Lung (tissue), 11 donors: ENCODE measurements at regions not wholly inside any gene's neighbourhood (a gene's known extent, or its start where the extent isn't known, plus 50 kb on each side); places are given as distances from the start of the nearest gene placed in this dataset.

Experiments used
- ATAC-seq: fragments of 200-7000 bp; cut with Tn5 transposase; one replicate; pipeline ENCODE4 v1.9.1; 2020; ENCODE audit warnings: moderate number of reproducible peaks; ENCODE audit not compliant: insufficient read depth, low FRiP score
- DNase-seq, 3 donors: peaks; one replicate each; pipeline ENCODE4 v3.0.0-alpha.2; 2013 to 2017
- H3K27ac ChIP-seq, 2 donors: one replicate each; pipeline ENCODE4 v1.5.1; 2013; ENCODE audit warnings: mild to moderate bottlenecking in 2 of 2, moderate library complexity in 2 of 2, control low read depth in 1 of 2, inconsistent platforms in 1 of 2, low read depth in 1 of 2, low read length in 1 of 2
- H3K27me3 ChIP-seq, 3 donors: one replicate each; pipeline ENCODE4 v1.5.1; 2013; ENCODE audit warnings: low read length in 2 of 3; ENCODE audit not compliant: control insufficient read depth in 3 of 3, insufficient read depth in 3 of 3
- H3K36me3 ChIP-seq, 4 donors: one replicate each; pipeline ENCODE4 v1.5.1; 2013; ENCODE audit warnings: low read length in 4 of 4, mild to moderate bottlenecking in 1 of 4, moderate library complexity in 1 of 4; ENCODE audit not compliant: control insufficient read depth in 4 of 4, insufficient read depth in 4 of 4
- H3K4me1 ChIP-seq, 5 donors: one replicate each; pipeline ENCODE4 v1.5.1; 2013; ENCODE audit warnings: low read length in 5 of 5, mild to moderate bottlenecking in 2 of 5, moderate library complexity in 1 of 5; ENCODE audit not compliant: control insufficient read depth in 5 of 5, insufficient read depth in 5 of 5
- H3K4me3 ChIP-seq: one replicate; pipeline ENCODE4 v1.5.1; 2013; ENCODE audit warnings: mild to moderate bottlenecking, control low read depth, moderate library complexity
- H3K9ac ChIP-seq, 2 donors: one replicate each; pipeline ENCODE4 v1.5.1; 2013; ENCODE audit warnings: low read length in 2 of 2, control low read depth in 1 of 2; ENCODE audit not compliant: insufficient read depth in 1 of 2
- H3K9me3 ChIP-seq, 4 donors: one replicate each; pipeline ENCODE4 v1.5.1; 2013; ENCODE audit warnings: low read length in 3 of 4, mild to moderate bottlenecking in 1 of 4, moderate library complexity in 1 of 4; ENCODE audit not compliant: control insufficient read depth in 4 of 4, insufficient read depth in 3 of 4
- CTCF ChIP-seq: IDR thresholded peaks from 2 replicates; pipeline ENCODE4 v1.5.1; 2012; ENCODE audit warnings: mild to moderate bottlenecking; ENCODE audit errors: control extremely low read depth, extremely low read depth
- WGBS, 2 donors: extraction: QIAGEN DNeasy Blood & Tissue Kit; methylation state at CpG; one replicate each; pipeline ENCODE4 v1.1.7; 2013; 5-methylcytosine and 5-hydroxymethylcytosine counted together
- donor health status: control.
- donor health status: control.
- donor health status: Bipolar disorder and iron deficiency.
- donor health status: healthy.
- donor health status: DM: yes; HTN: yes; CAD: no.

- no peak for TF ChIP-seq CTCF
- no peaks in the 10 kb centered on the region for H3K27me3 ChIP-seq
- no peak overlapping the region for H3K4me3 ChIP-seq
- H3K9ac ChIP-seq, result no peak overlapping the region
- WGBS, 2 donors, result 41 to 59% methylated on average over 7 of the region's 7 CpGs
- DNase-seq, result peak in 2 of 3 donors; percentile 12 to 15
- H3K36me3 ChIP-seq, result no peaks in the 10 kb centered on the region
- H3K4me1 ChIP-seq, result no peaks in the 10 kb centered on the region
- H3K27ac ChIP-seq, result no peak overlapping the region
- no peak for ATAC-seq
- peaks cover 0 to 5% (median 0%) of the 10 kb centered on the region in 4 donors for H3K9me3 ChIP-seq
These were observed 2118.6 kb upstream of the C9orf72 start for GRCh38 chr9:29691758-29692407.

DNA sequence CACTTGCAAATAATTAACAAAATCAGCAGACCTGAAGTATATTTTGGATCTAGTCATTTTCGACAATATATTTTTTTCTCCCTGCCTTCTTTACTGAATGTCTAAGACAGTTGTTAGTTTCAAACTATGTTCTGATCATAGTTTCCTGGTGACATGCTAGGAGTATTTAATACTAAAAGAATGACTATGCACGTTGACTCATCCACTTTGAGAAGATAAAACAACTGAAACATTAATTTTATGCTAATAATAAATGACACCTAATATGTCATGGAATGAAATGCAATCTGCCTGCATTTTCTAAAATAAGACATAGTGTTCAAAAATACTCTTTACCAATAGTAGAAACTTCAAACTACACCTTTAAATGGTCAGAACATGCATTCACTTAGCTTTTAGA, 2123.7 kb upstream of the C9orf72 start:
- Histone ChIP-seq H3K9me3 (peaks cover 0 to under 1% (median 0%) of the 10 kb centered on the region in 4 donors), H3K4me3 (no peak overlapping the region), H3K9ac (no peak overlapping the region), H3K27ac (no peak overlapping the region), H3K27me3 (no peaks in the 10 kb centered on the region), H3K36me3 (no peaks in the 10 kb centered on the region), H3K4me1 (no peaks in the 10 kb centered on the region)
- ATAC-seq (no peak), DNase-seq (no peak)
- WGBS, 2 donors, result 76 to 90% methylated on average over 2 of the region's 2 CpGs
- no peak for TF ChIP-seq CTCF

GRCh38 chr9:29701559-29701958, 2128.3 kb upstream of the C9orf72 start:
- WGBS, 2 donors, result 53 to 59% methylated on average over 1 of the region's 1 CpG
- Histone ChIP-seq H3K4me1 (no peaks in the 10 kb centered on the region), H3K36me3 (no peaks in the 10 kb centered on the region), H3K9ac (no peak overlapping the region), H3K27me3 (no peaks in the 10 kb centered on the region), H3K4me3 (no peak overlapping the region), H3K9me3 (no peaks in the 10 kb centered on the region), H3K27ac (no peak overlapping the region)
- ATAC-seq (no peak), DNase-seq (no peak)
- TF ChIP-seq CTCF, result no peak

DNA sequence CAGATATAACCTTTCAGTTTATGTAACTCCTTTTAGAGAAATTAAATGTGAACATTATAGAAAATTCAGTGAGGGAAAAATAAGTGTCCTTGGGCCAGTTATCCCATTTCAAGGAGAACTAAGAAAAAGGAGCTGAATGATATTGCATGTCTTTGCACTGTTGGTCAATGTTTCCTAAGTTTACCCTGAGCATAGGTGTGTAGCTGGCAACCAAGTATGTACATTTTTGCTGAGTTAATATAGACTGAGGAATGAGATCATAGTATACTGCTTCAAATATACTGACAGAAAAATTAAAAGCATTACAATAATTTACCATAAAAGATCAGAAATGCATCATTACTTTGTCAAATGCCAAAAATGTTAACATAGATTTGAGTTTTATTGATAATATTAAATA, 2128.7 kb upstream of the C9orf72 start:
- H3K4me1 ChIP-seq, result no peaks in the 10 kb centered on the region
- H3K9ac ChIP-seq, result no peak overlapping the region
- no peaks in the 10 kb centered on the region for H3K27me3 ChIP-seq
- H3K27ac ChIP-seq, result no peak overlapping the region
- no peak for TF ChIP-seq CTCF
- no peaks in the 10 kb centered on the region for H3K9me3 ChIP-seq
- DNase-seq, result no peak
- ATAC-seq, result no peak
- H3K36me3 ChIP-seq, result no peaks in the 10 kb centered on the region
- no peak overlapping the region for H3K4me3 ChIP-seq
